Neural progenitor cell (in vitro differentiated cells): ENCODE measurements at regions not wholly inside any gene's neighbourhood (a gene's known extent, or its start where the extent isn't known, plus 50 kb on each side); places are given as distances from the start of the nearest gene placed in this dataset.

ENCODE experiments used
- EZH2 ChIP-seq: fragments of 200-600 bp; sonication (generic); IDR thresholded peaks from 2 replicates; pipeline ENCODE4 v1.6.1; 2017; ENCODE audit warnings: antibody characterized with exemption, mild to moderate bottlenecking, moderate library complexity
- EZH2phosphoT487 ChIP-seq: fragments of 200-600 bp; sonication (generic); IDR thresholded peaks from 2 replicates; pipeline ENCODE4 v1.6.1; 2017; ENCODE audit warnings: antibody characterized with exemption
- TF ChIP-seq, protein P1 (sequence below): fragments of 200-600 bp; sonication (generic); IDR thresholded peaks from 2 replicates; pipeline ENCODE4 v1.5.1; 2017; ENCODE audit warnings: antibody characterized with exemption, mild to moderate bottlenecking

GRCh38 chr4:128378668-128379067, 91.1 kb upstream of the PGRMC2 start:
- TF ChIP-seq, protein P1, sequence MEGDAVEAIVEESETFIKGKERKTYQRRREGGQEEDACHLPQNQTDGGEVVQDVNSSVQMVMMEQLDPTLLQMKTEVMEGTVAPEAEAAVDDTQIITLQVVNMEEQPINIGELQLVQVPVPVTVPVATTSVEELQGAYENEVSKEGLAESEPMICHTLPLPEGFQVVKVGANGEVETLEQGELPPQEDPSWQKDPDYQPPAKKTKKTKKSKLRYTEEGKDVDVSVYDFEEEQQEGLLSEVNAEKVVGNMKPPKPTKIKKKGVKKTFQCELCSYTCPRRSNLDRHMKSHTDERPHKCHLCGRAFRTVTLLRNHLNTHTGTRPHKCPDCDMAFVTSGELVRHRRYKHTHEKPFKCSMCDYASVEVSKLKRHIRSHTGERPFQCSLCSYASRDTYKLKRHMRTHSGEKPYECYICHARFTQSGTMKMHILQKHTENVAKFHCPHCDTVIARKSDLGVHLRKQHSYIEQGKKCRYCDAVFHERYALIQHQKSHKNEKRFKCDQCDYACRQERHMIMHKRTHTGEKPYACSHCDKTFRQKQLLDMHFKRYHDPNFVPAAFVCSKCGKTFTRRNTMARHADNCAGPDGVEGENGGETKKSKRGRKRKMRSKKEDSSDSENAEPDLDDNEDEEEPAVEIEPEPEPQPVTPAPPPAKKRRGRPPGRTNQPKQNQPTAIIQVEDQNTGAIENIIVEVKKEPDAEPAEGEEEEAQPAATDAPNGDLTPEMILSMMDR, result no peak
- TF ChIP-seq EZH2 (no peak), EZH2phosphoT487 (no peak)
